Ramos (cell line): ENCODE measurements at regions not wholly inside any gene's neighbourhood (a gene's known extent, or its start where the extent isn't known, plus 50 kb on each side); places are given as distances from the start of the nearest gene placed in this dataset.

Experiments used
- in situ Hi-C: fragments of 300-500 bp; cut with MboI; formaldehyde crosslinking; loops from one replicate; pipeline ENCODE4 v1.14.3; 2022; ENCODE audit warnings: low sequenced_read_pairs; ENCODE audit not compliant: unreplicated experiment

DNA sequence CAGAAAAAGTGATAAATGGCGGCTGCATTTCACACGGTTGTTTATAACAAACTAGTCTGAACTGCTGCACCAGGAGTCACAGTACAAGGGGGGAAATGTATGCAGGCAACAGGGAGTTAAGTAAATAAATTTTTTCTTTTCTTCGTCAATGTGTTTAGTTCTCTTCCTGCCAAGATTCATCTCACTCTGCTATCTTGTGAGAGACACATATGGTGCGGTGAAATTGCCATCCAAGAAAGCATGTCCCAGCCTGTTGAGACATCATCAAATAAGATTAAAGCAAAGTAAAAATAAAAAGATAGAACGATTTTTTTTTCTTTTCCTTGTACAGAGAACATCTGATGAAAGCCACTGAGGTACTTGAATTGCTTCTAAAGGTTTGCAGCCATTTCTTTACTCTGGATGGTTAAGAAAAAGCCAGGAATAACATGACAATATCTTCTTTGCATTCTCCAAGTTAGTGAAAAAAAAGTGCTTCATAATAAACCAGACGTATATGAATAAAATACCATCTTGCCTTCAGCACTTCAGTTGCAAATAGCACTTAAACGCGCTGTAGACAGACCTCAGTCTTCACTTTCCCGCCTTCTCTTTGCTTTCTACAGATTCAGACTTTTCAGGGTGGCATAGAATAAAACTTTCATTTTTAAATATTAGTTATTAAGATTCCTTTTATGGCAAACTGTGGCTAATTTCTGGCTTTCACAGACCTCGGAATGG is 506.2 kb upstream of the ZFHX3 start:
- in situ Hi-C loops = no loop called here

DNA sequence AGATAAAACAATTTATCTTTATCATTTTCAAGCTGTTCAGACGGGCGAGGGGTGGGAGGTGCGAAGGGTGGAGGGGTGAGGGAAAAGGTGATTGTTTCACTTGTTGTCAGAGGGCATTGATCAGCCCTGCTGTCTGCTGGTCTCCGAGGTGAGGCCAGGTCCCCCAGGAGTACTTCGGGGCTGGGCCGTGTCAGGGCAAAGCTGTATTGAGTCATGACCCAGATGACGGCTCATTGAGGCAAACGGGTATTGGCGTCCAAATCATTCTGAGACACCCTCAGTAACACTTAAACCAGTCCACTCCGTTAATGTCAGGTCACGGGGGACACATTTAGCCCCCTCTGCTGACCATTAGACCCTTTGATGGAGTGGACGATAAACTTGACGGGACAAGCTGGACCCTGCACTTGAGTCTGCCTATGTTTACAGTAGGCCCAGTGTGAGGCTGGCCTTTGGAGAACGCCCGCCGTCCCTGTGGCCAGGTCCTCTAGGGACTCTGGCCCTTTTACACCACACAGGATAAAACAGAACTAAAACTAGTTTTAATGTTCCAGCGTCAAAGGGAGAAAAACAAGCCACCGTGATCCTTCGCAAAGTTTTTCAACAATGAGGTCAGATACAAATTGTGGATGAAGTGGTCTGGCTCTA is 502.2 kb upstream of the ZFHX3 start:
- in situ Hi-C loops = no loop called here

DNA sequence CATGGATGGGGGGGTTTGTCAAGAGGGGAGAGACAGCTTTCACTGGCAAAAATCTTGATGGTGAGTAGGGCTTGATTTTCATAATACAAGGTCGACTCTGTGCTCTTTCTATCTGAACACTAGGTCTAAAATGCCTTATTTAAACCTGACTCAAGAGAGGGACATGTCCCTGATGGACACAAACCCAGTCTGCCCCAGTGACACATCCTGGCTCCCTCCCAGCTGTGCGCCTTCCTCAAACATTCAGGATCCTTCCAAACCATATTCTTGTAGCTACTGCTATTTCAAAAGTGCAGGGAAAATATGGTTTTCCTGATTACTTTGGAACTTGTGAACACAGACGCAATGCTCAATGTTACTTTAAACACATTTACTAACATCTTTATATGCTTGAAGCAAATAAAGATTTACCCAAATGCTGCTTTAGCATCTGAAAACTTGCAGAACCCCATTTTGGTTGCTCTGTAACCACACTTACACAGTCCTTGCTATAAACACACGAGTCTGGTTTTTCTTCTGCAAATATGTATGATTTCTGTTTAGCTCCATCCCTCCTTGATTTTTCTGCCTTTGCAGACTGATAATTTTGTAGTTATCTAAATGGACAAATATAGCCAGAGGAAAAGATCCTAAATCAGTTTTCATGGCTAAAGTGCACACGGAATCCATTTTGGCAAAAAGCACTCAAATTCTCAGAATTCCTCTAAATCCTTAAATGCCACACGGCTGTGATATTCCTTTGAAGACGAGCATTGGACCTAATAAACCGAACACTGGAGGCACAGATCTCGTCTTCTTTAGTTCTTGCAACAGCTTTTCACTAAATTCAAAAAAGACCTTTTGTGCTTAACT is 499.9 kb upstream of the ZFHX3 start:
- in situ Hi-C loops = no loop called here

DNA sequence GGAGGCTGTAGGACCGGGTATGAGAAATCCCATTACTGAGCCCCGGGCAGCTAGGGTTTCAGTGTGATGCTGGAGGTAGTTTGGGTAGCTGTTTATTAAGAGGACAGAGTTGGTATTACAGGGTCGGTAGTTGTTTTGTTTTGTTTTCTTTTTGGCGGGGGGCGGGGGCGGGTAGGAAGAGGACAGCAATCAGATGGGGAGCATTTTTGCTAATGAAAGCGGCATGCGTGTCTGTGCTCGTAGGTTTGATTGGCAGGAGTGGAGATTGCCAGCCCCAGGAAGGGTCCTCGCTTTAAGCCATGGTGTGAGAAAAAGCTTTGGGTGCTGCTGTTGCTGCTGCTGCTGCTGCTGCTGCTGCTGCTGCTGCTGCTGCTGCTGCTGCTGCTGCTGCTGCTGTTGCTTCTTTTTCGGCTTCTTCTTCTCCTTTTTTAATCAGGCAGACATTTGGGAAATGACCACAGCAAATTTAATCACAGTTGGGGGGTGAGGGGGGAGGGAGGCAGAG is 498.5 kb upstream of the ZFHX3 start:
- in situ Hi-C loops = no loop called here

DNA sequence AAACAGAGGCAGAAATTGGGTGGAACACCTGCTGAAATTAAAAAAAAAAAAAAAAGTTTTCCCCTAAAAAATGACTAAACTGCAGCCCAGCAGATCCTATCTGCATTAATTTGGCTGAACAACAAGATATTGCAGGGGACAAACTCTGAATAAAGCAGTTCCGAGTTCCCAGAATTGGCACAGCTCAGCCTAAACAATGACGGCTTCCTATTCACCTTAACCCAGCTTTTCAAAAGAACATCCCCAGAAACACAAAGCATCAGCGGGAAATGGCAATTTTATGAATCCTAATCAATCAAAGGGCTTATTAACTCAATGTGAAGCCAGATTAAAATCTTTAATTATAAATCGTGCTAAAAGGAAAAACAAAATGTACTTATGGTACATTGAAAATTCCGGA is 497.8 kb upstream of the ZFHX3 start:
- in situ Hi-C loops = no loop called here

DNA sequence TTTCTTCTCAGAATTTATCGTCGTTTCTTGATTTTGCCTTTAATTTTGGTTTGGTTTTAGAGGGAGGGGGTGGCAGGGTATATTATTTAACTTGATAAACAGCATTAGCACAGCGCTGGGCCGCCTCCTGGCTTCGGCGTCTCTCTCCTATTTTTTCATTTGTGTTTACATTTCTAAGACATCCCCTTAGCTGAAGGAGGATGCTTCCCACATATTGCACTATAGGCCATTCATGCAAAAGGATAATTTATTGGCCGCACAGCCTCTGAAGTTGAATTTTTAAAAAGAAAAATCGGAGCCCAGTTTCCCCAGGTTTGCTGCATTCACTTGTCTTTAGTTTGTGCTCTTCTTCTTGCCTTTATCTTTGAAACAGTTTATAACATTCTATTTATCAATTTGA is 497.4 kb upstream of the ZFHX3 start:
- in situ Hi-C loops = no loop called here

DNA sequence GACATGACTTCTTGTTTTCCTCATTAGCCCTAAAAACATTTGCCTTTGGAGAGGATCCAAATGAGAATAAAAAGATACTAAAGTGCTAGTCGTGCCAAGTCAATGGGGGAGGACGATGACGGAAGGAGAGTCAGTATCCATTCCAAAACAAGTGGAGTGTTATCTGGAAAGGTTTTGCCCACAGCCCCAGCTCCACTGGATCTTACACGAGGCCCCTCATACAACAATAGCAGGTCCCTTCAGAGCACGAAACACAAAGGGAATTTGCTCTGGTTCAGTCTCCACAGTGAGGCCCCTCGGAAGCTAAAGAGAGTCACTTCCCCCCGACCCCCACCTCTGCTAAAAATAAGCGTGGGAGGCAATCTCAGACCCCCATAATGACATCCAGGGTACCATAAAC is 496.9 kb upstream of the ZFHX3 start:
- in situ Hi-C loops = no loop called here

DNA sequence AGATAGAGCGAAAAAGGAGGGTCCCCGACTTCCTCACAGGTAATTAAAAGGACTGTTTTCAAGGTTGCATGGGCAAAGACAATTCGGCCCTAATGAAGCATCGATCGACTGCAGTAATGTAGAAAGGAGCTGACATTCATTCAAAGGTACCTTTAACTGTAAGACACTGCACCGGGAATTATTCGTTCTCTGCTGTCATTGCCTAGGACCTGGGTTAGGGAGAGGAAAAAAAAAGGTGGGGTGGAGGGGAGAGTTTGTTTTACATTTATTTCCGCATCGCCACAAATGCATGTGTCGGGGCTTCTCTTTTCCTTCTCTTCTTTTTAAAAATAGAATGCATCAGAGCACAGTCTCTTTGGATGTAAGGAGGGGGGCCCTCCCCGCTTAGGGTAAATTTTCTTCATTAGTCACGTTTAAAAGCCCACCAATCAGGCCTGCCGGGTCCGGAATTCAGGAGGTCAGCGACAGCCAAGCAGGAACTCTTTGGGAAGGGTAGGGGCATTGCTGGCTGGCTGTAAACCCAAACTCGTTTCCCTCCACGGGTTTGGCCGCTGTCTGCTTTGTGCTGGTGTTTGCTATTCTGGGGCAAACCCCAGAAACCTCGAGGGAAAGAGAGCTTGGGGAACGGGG is 496.2 kb upstream of the ZFHX3 start:
- in situ Hi-C loops = no loop called here

DNA sequence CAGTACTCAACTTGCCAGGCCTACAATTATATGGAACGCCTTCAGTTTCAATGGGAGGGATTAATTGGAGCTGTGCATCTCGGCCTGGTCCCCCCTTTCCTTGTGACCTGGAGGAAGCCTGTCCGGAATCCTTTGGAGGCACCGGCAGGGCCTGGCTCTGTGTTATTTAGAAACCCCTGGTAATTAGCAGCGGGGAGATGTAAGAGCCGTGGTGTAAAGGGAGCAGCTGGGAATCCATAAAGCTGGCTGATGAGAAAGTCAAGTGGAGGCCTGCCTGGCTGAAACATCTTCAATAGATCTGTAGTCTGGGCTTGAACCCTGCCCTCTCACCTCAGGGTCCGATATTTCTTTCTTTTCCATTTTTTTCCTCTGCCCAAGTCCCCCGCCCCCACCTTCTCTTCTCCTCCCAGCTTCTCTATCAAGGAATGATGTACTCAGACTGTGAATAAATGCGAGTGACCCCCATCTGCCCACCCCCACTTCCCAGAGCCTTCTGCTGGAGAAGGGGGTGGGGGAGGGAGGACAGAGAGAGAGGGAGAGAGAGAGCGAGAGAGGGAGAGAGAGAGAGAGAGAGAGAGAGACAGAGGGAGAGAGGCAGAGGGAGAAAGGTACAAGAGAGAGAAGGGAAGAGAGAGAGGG is 495.5 kb upstream of the ZFHX3 start:
- in situ Hi-C loops = no loop called here

DNA sequence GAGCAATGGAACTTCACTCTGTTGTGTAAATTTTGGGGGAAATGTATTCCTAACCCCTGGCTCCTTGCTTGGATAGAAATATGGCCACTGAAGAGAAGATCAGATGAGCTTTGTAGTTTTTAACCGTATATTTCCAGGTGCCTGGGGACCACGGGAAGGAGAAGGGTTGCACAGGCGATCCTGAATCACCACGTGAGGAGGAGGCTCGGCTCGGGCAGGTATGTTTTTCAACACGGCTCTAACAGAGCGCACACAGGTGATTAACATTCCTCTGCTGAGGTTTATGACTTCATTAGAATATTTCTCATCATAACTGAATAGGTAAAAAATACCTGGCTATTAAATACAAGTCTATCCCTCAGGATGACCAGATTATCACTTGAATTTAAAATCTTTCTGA is 495.0 kb upstream of the ZFHX3 start:
- in situ Hi-C loops = no loop called here

DNA sequence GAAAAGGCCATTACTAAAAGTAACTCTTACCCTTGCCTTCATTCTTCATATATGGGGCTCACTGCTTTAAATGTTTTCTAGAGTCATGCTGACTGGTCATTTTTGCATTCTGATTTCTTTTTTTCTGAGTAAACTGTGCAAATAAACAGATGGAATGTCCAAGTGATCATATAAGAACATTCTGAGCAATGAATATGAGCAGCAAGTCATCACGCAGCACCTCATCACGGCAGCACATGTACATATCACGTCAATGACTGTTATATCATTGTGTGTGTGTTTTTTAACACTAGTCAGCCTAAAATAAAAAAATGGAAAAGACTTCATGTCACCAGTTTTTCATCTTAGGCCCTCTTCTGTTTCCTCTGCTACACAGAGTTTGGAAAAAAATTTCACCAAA is 490.0 kb upstream of the ZFHX3 start:
- in situ Hi-C loops = no loop called here

DNA sequence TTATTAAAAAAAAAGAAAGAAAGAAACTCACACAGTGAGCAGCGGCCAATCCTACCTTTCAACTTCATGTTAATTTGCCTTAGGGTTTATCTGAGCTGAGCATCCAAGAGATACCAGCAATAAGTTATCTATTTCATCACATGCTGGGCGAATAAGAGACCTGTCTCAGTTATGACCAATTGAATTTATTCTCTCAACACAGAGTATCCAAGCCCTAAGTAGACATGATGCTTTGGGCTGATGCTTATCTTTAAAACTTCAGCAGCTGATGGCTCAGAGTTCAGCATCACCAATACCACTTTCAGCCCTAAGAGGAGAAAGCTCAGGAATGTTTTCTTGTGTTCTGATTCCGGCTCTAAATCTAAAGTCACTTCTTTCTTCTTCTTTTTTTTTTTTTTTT is 489.0 kb upstream of the ZFHX3 start:
- in situ Hi-C loops = no loop called here

DNA sequence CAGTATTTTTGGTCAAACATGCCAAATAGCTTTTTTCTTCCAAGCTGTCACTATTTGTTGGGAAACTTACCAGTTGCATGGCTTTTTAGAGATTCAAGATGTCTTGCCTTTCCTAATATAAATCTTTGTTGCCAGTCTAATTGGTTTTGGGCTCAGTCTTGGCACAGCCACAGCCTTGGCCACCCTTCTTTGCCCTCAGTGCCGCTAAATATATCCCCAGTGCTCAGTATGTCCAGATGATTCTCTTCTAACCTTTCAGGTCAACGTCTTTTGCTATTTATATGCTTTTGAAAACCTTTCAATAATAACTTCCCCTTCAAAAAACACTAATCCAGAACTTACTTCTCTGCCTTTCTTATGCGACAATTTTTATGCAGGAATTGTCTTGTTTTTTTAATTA is 483.1 kb upstream of the ZFHX3 start:
- in situ Hi-C loops = no loop called here

DNA sequence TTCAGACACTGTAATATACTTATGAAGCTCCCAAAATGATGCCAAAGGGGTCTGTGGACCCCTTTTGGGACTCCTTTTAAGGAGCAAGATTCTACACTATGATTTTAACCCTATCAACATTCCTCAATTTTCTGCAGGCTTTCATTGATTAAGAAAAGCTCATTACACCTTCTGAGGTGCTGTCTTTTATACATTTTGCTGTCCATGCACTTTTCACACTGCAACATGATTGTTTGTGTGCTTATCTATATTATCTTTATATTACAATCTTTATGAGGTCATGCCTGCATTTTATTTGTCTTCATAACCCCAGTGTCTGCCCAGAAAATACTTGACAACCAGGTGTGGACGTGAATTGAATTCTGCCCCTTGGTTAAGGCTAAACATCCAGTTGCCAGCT is 482.6 kb upstream of the ZFHX3 start:
- in situ Hi-C loops = no loop called here

DNA sequence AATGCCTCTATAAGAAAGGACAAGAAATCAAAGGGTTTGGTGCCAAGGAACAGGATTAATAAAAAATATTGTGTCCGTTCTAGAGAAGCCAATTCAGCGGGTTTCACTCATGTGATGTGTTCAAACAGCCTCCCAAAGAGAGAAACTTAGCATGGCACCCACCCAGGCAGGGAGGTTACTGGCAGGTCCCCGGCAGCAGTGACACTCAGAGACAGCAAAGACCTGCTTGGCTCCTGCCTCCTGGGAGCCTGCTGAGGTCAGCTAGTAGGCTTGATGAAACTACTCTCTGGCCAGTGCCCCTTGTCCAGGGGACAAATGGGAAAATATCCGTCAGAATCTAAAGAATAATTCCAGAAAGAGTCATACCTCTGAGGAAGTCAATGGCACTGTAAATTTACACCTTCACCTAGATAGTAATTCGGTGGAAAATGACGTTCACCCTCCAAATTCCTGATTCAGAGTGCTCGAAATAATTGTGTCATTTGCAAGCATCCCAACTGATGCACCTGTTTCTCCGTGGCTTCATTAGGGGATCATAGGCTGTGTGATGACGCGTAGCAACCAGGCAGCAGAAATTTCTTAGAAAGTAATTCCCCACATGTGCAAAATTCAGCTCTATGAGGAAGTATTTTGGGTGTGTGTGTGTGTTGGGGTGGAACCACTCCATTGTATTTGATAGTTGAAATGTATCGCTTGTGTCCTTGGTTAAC is 481.5 kb upstream of the ZFHX3 start:
- in situ Hi-C loops = no loop called here

DNA sequence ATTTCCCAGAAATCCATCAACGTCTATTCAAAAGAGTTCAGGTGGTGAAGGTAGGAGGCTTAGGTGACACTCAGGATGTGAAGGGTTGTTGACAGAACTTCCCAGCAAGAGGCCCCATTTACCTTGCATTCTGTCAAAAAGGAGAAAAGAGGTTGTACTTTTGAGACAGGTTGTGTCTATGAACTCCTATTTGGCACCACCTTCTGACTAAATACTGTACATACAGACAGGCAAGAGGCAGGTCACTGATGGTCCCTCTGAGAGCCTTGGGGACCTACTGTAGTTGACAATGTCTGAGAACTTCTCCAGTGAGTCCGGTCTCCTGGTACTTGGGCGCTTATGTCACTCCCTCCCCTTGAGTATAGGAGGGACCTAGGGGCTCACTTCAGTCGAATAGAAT is 479.3 kb upstream of the ZFHX3 start:
- in situ Hi-C loops = no loop called here

DNA sequence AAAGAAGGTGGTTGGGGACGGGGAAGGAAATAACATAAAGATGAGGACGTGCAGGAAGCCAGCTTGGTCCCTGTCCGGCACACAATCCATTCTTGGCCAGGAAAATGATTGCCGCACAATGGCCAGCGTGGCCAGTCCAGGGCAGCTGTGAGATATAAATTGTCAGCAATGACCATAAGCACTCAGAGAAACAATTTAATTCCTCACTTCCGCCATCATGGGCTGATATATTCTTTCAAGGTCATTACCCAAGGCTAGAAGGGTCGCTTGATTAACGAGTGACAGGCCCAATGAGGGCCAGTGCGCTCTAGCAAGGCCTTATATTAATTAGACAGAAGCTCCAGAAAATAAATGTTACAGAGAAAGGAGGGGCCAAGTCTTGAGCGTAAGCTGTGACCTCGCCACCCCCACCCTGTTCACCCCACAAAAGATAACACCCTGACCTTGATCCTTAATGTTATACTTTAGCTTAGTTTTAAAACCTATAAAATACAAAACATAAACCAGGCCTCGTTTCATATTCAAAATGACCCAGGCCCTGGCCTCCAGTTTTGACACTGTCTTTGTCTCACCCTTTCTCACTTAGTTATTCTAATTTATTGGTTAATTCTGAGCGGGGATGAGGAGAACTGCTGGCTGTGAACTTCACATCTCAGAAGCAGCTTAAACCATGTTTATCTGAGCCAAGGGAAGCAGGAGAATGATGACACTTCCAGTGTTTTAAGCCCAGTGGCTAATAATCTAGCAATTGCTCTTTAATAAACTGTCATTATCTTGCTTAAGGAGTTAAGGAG is 478.3 kb upstream of the ZFHX3 start:
- in situ Hi-C loops = no loop called here

DNA sequence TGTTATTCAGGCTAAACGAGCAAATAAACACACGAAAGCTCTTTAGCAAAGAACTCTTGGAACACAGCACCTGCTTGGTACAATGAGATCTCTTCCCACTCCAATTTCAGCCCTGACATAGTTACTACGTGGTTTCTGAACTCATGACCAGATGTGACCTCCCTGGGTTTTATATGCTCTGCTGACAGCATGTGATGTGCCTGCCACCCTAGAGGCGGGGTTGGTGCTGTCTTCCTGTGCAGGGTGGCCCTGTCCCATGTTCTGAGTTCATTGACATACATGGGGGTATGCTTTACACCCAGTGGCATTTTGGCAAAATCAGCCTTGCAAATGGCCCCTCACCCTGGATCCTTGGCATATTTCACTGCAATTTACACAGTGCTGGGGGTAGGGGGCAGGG is 475.3 kb upstream of the ZFHX3 start:
- in situ Hi-C loops = no loop called here

DNA sequence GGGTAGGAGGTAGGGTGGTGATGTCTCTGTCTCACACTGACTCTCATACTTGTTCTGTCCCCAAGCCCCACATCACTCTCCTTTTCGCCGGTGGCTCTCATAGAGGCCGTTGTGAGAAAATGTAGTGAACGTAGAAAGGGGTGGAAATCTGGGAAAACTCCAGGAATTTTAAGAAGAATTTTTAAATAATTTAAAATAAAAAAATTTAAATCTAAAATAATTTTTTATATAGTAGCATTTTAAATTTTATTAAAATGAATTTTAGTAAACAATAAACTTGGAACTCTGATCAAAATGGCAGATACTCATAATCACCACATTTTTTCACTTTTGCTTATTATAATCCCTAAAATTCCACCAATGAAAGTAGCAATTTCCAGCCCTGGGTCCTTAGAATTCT is 473.6 kb upstream of the ZFHX3 start:
- in situ Hi-C loops = no loop called here
